Activated naive CD4-positive, alpha-beta T cell treated with anti-CD3 and anti-CD28 coated beads for 36 hours (primary cell): ENCODE measurements at regions not wholly inside any gene's neighbourhood (a gene's known extent, or its start where the extent isn't known, plus 50 kb on each side); places are given as distances from the start of the nearest gene placed in this dataset.

Experiments used
- CTCF ChIA-PET: fragments of 350-600 bp; sonication (Branson Sonifier 250); formaldehyde crosslinking; loops from one replicate; lab custom pipeline; 2021; ENCODE audit warnings: antibody characterized with exemption; lab: Charles Lee
- DNase-seq: peaks from one replicate; pipeline ENCODE4 v3.0.0-alpha.2; 2020
- H3K27ac Mint-ChIP-seq: one replicate; pipeline ENCODE4 v1.8.0; 2021; ENCODE audit warnings: mild to moderate bottlenecking, mixed read lengths
- H3K27me3 Mint-ChIP-seq: one replicate; pipeline ENCODE4 v1.8.0; 2021; ENCODE audit warnings: low read depth, mixed read lengths
- H3K36me3 Mint-ChIP-seq: one replicate; pipeline ENCODE4 v1.8.0; 2021; ENCODE audit warnings: low read depth, mixed read lengths
- H3K4me1 Mint-ChIP-seq: one replicate; pipeline ENCODE4 v1.8.0; 2021; ENCODE audit warnings: low read depth, mixed read lengths
- H3K4me3 Mint-ChIP-seq: one replicate; pipeline ENCODE4 v1.8.0; 2021; ENCODE audit warnings: mild to moderate bottlenecking, moderate library complexity, mixed read lengths
- H3K9me3 Mint-ChIP-seq: one replicate; pipeline ENCODE4 v1.8.0; 2021; ENCODE audit warnings: mixed read lengths
- intact Hi-C: fragments of 100-400 bp; cut with micrococcal nuclease; formaldehyde crosslinking; loops from one replicate; pipeline ENCODE4 v1.15.1; 2023

DNA sequence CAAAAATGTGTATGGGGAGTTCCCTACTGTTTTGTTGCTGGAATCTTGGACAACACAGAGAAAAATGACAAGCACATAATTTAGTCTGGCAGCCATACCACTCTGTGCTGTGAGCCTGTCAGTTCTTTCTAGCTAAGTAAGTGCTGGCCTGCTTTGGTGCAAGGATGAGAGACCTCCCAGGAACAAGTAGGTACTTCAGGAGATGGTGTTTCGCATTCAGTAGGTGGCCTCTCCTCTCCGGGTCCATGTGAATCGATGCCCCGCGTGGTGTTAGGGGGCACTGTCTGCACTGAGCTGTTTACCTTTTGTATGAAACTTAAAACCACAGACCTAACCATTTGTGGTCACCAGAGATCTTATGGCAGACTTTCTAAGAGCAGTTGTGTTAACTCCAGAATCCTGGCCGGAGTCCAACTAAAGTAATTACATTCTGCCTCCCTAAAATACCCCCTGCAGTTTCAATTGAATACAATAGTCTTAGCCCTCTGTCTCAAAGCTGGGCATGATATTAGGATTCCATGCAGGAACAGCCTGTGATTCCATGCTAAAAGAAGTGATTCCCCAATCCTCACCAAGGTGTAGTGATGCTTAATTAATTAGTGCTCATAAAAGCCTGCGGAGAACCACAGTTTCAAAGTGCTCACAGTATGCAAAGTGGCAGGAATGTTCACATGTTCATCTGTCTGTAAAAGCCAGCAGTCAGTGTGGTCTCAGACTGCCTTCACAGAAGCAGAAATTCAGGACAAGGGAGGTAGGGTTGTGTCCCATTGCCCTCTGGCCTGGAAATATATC is 64.2 kb downstream of the LLPH start:
- no peaks in the 10 kb centered on the region for H3K36me3 Mint-ChIP-seq
- peaks cover 18% of the 10 kb centered on the region for H3K4me1 Mint-ChIP-seq
- CTCF ChIA-PET: interaction anchor here (0.6 kb wide), 2 partner anchors 77 to 79 kb away, joined by 3 read pairs; no protein-coding TSS in a partner anchor
- H3K9me3 Mint-ChIP-seq: no peaks in the 10 kb centered on the region
- no peak overlapping the region for H3K4me3 Mint-ChIP-seq
- H3K27me3 Mint-ChIP-seq: peaks cover 8% of the 10 kb centered on the region
- DNase-seq: peak; percentile 6
- no peak overlapping the region for H3K27ac Mint-ChIP-seq
- intact Hi-C loops: no loop called here

DNA sequence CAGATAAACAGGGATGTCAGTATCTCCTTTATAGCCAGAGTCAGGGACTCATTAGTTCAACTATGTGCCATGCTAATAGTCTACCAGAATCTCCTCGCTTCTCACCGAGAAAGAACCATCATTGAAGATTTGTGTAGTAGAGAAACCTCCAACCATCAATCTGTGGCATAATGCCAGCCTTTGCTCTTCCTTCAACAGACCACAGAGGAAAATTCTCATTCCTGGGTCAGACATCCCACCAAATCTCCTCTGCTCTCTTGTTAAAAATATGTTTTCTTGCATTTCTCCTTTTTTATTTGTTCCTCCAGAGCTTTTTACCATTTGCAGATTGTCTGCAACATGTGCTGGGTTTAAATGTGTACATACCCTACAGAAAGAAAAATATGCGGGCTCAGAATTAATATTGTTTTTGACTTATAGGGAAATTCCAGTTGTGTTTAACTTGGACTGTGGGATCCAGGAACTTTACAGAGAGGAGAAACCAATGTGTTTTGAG is 64.9 kb downstream of the LLPH start:
- CTCF ChIA-PET: interaction anchor here (0.6 kb wide), 1 partner anchor 79 kb away, joined by 3 read pairs; no protein-coding TSS in a partner anchor
- H3K36me3 Mint-ChIP-seq: no peaks in the 10 kb centered on the region
- DNase-seq: no peak
- H3K4me3 Mint-ChIP-seq: no peak overlapping the region
- peaks cover 8% of the 10 kb centered on the region for H3K27me3 Mint-ChIP-seq
- H3K4me1 Mint-ChIP-seq: peaks cover 18% of the 10 kb centered on the region
- intact Hi-C loops: no loop called here
- H3K9me3 Mint-ChIP-seq: no peaks in the 10 kb centered on the region
- H3K27ac Mint-ChIP-seq: no peak overlapping the region

DNA sequence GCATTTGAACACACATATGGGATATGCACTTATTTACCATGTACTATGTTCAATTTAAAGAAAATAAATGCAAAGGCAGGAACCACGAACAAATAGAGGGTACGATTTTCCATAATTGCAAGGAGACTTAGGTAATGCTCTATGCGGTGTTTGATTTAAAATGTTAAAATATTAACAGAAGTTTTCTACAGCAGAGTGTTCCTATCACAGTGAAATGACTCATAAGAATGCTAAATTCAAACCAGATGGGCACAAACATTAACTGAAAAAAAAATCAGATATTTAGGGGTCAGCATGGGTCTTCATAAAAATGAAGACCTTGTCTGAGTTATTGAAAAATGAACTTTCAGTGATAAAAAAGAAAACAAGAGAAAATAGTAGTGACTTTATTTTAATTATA is 65.4 kb downstream of the LLPH start:
- H3K36me3 Mint-ChIP-seq: no peaks in the 10 kb centered on the region

DNA sequence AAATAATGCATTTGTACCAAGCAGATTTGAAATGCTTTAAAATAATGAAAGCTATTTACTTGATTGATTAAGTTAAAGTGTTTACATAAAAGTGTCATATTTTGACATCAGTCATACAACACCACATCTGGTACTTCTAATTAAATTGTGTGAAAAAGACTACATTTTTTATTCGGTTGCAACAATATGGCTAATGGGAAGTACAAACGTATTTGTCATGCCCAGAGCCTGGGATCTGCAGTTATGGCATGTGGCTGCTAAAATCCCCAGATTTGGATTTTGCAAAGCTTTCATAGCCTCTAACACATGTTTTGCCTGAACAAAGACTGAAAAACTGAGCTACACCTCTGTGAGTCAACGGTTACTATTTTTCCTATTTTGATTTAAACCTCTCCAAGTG is 66.6 kb downstream of the LLPH start:
- no peak for DNase-seq
- no peak overlapping the region for H3K4me3 Mint-ChIP-seq
- H3K4me1 Mint-ChIP-seq: peaks cover 18% of the 10 kb centered on the region
- no peak overlapping the region for H3K27ac Mint-ChIP-seq
- no peaks in the 10 kb centered on the region for H3K9me3 Mint-ChIP-seq
- intact Hi-C loops: no loop called here
- CTCF ChIA-PET: no interaction called here
- no peaks in the 10 kb centered on the region for H3K36me3 Mint-ChIP-seq
- peaks cover 8% of the 10 kb centered on the region for H3K27me3 Mint-ChIP-seq

More for the DNA sequence above, 65.4 kb downstream of the LLPH start:
- H3K4me3 Mint-ChIP-seq: no peak overlapping the region
- intact Hi-C loops: no loop called here
- H3K4me1 Mint-ChIP-seq: peaks cover 18% of the 10 kb centered on the region
- DNase-seq: no peak
- no peaks in the 10 kb centered on the region for H3K9me3 Mint-ChIP-seq
- H3K27me3 Mint-ChIP-seq: peaks cover 8% of the 10 kb centered on the region
- H3K27ac Mint-ChIP-seq: no peak overlapping the region
- CTCF ChIA-PET: no interaction called here

DNA sequence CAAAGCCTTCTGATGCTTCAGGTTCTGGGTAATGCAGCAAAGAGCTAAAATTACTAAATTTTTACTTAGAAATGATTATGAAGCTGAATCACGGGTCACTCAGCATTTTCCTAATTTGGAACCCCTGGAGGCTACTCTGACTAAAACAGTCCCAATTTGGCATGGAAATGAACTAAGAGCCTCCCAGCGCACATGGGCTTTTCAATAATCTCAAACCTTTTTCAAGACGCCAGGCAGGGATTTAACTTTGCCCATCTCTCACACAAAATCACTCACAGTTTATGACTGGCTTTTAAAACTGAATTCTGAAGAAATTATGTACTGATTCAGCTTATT is 68.3 kb downstream of the LLPH start:
- Mint-ChIP-seq H3K27ac (no peak overlapping the region), H3K9me3 (no peaks in the 10 kb centered on the region), H3K27me3 (peaks cover 8% of the 10 kb centered on the region), H3K36me3 (no peaks in the 10 kb centered on the region), H3K4me1 (peaks cover 18% of the 10 kb centered on the region), H3K4me3 (no peak overlapping the region)
- intact Hi-C loops: no loop called here
- no peak for DNase-seq
- CTCF ChIA-PET: no interaction called here

DNA sequence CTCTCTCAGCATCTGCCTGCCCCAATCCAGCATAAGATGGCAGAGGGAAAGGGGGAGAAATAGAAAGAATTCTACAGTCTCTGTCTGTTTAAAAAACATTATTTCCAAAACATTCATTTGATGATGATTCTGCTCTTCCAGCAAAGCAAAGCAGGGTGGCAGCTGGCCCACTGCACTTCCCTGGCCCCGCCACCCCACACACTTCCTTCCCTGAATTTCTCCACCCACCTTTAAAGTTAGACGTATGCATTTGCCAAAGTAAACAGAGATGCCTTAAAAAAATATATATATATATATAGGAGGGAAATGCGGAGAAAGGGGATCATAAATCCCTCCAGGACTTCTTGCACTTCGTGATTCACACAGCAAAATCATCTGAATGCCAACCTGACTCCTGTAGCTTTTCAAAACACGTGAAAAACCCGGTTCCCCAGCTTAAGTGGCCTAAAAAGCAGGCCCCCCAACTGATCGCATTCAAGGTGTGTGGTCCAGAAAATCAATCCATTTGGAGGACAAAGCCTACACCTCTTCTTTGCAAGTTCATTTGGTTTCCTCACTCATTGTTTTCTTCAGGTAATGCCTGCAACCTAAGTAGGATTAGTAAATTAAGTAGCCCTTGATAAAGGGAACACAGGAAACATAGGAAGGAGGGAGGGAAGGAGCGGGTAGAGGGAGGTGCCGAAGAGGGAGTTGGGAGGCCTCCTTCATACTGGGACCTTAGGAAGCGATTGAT is 68.8 kb downstream of the LLPH start:
- Mint-ChIP-seq H3K27me3 (peaks cover 8% of the 10 kb centered on the region), H3K4me1 (peaks cover 13% of the 10 kb centered on the region), H3K36me3 (no peaks in the 10 kb centered on the region), H3K27ac (no peak overlapping the region), H3K4me3 (no peak overlapping the region), H3K9me3 (no peaks in the 10 kb centered on the region)
- DNase-seq: no peak
- intact Hi-C loops: no loop called here
- CTCF ChIA-PET: no interaction called here

DNA sequence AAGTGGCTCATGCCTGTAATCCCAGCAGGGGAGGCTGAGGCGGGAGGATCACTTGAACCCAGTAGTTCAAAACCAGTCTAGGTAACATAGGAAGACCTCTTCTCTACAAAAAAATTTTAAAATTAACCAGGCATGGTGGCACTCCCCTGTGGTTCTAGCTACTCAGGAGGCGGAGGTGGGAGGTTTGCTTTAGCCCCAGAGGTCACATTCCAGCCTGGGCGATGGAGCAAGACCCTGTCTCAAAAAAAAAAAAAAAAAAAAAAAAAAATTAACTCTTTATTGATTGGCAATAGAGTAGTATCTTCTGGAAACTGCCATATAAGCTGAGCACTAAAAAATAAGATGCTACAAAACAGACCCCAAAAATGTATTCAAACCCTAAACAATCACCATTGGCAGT is 69.5 kb downstream of the LLPH start:
- H3K36me3 Mint-ChIP-seq: no peaks in the 10 kb centered on the region
- H3K27ac Mint-ChIP-seq: no peak overlapping the region
- H3K9me3 Mint-ChIP-seq: no peaks in the 10 kb centered on the region
- no peak for DNase-seq
- intact Hi-C loops: no loop called here
- no peak overlapping the region for H3K4me3 Mint-ChIP-seq
- peaks cover 8% of the 10 kb centered on the region for H3K27me3 Mint-ChIP-seq
- peaks cover 7% of the 10 kb centered on the region for H3K4me1 Mint-ChIP-seq
- CTCF ChIA-PET: no interaction called here

DNA sequence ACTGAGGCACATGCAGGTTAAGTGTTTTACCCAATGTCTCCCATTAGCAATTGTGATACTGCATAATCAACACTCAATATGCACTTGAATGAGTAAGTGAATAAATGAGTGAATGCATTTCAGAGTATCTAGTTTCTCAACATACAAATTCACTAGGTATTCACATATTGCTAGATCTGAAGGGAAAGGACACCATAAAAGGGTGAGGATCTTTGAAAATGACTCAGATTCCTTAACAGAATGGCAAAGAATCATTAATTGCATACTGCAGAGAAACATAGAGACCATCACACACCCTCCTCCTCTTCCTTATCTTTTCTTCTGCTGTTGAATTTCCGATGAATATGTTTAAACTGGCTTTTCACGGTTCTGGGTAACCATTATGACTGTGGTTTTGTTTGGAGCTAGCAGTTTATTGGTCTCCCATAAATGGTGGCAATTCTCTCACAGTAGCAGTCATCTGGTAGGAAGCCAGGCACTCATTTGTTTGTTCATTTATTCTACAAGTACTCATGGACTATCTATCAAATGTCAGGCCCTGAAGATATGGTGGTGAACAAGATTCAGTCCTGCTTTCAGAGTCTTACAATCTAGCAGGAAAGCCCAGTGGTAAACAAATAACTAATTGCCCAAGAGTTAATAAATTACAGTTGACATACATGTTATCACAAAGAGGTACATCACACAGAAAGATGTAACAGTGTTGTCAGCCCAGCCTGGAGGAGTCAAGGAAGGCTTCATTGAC is 70.2 kb downstream of the LLPH start:
- H3K4me1 Mint-ChIP-seq: peaks cover 3% of the 10 kb centered on the region
- no peak overlapping the region for H3K4me3 Mint-ChIP-seq
- DNase-seq: no peak
- H3K36me3 Mint-ChIP-seq: no peaks in the 10 kb centered on the region
- no peak overlapping the region for H3K27ac Mint-ChIP-seq
- CTCF ChIA-PET: no interaction called here
- intact Hi-C loops: no loop called here
- H3K9me3 Mint-ChIP-seq: no peaks in the 10 kb centered on the region
- H3K27me3 Mint-ChIP-seq: peaks cover 8% of the 10 kb centered on the region

DNA sequence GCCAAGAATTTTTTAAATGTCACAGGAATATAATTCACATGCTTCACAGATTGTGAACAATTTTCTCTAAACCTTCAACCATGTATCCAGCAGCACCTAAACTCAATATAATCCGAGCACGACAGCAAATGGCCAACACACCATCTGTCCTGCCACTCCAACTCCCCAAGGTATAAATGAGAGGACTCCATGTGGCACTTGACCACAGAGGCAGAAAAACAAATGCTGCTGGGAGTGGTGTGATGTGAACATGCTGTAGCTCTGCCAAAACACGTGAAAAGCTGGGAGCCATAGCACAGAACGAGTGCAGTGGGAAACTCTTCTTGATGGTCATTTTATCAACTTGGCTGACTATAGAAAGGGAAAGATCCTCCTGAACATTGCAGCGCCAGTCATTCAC is 70.9 kb downstream of the LLPH start:
- H3K9me3 Mint-ChIP-seq: no peaks in the 10 kb centered on the region
- CTCF ChIA-PET: no interaction called here
- no peaks in the 10 kb centered on the region for H3K36me3 Mint-ChIP-seq
- no peak for DNase-seq
- intact Hi-C loops: no loop called here
- H3K4me3 Mint-ChIP-seq: no peak overlapping the region
- H3K27me3 Mint-ChIP-seq: peaks cover 12% of the 10 kb centered on the region
- H3K4me1 Mint-ChIP-seq: peaks cover 3% of the 10 kb centered on the region
- no peak overlapping the region for H3K27ac Mint-ChIP-seq

DNA sequence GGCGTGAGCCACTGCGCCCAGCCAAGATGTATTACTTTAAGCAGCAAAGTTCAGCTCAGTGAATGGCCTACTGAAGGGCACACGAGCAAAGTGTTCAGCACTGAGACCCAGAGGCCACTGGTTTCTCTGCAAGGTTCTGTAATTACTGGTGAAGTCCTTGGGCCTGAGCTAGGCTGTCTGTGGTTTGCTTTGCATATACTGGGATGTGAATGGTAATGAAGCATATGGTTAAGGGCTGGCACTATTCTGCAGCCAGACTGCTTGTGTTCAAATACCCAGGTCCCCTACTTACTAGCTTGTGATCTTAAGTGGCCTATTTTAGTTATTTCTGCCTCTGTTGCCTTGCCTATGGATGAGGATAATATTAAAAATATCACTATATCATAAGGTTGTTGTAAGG is 72.0 kb downstream of the LLPH start:
- H3K4me3 Mint-ChIP-seq: no peak overlapping the region

DNA sequence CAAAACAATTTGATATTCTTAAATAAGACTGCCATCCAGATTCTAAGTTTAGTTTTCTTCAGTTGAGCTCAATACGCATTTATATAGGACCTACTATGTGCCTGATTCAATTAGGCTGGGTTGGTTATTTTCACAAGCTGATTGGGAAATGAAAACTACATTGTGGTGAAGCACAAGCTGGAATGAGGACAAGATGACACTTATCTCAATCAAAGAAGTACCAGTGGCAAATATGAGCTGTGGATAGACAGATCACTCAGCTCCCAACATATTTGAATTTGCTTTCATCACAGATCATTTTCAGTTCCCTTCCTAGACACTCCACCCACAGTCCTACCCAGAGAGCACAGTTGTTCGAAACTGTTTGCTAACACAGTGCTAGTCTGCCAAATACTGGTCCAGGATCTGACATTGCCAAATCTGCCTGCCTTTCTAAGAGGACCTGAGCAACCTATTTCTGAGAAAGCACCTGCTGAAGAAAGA is 74.7 kb downstream of the LLPH start:
- no peak for DNase-seq
- Mint-ChIP-seq H3K27ac (no peak overlapping the region), H3K9me3 (no peaks in the 10 kb centered on the region), H3K36me3 (no peaks in the 10 kb centered on the region), H3K4me1 (peaks cover 3% of the 10 kb centered on the region), H3K4me3 (no peak overlapping the region), H3K27me3 (peaks cover 13% of the 10 kb centered on the region)
- CTCF ChIA-PET: no interaction called here
- intact Hi-C loops: no loop called here

More for the DNA sequence above, 72.0 kb downstream of the LLPH start:
- DNase-seq: no peak
- intact Hi-C loops: no loop called here
- H3K4me1 Mint-ChIP-seq: peaks cover 3% of the 10 kb centered on the region
- no peaks in the 10 kb centered on the region for H3K36me3 Mint-ChIP-seq
- no peak overlapping the region for H3K27ac Mint-ChIP-seq
- H3K27me3 Mint-ChIP-seq: peaks cover 15% of the 10 kb centered on the region
- CTCF ChIA-PET: no interaction called here
- H3K9me3 Mint-ChIP-seq: no peaks in the 10 kb centered on the region

DNA sequence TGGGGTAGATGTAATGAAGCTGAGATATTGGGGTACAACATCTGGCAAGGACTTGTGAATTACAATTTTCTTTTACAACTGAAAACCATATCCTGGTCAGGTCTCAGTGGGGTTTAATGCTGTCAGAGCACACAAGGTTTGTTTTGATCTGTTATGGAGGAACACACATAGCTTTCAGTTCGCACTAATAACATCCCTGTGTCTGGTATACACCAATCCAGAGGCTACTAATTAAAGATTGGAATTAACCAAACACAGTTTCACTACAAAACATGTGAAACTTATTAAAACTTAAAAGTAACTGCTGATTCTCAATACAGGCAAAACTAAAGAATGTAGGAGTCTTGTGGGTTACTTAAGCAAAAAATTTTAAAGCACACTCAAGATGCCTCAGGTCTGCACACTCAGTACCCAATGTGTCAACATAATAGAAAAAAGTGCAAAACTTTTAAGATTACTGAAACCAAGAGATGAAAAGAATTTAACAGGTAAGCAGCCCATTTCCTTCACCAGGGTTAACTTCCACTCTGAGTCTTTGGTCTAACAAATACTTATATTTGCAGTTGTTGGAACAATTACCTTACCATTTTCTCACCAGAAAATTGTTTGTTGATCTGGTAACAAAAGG is 77.4 kb downstream of the LLPH start:
- no peaks in the 10 kb centered on the region for H3K9me3 Mint-ChIP-seq
- no peak for DNase-seq
- H3K4me1 Mint-ChIP-seq: peaks cover 3% of the 10 kb centered on the region
- intact Hi-C loops: no loop called here
- no peak overlapping the region for H3K27ac Mint-ChIP-seq
- H3K27me3 Mint-ChIP-seq: peaks cover 17% of the 10 kb centered on the region
- no peaks in the 10 kb centered on the region for H3K36me3 Mint-ChIP-seq
- CTCF ChIA-PET: no interaction called here
- H3K4me3 Mint-ChIP-seq: no peak overlapping the region
